ENCODE measurements at regions not wholly inside any gene's neighbourhood (a gene's known extent, or its start where the extent isn't known, plus 50 kb on each side); places are given as distances from the start of the nearest gene placed in this dataset.

DNA sequence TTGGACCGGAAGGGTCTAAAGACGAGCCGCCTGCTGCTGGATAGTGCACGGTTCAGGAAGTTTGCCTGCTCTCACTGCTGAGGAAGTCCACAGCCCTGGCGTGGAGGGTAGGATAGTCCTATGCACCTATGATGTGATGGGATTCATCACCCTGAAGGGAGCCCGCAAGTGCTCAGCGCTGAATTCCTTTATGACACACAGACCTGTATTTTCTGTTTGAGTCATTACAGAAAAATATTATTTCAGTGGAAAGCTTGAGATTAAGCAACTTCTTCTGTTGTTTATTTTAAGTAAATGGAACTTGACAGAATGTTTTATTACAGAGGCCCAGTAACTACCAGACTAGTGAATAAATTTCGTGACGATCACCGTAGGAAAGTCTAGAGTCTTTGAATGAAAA is 123.2 kb downstream of the TRIML1 start:
- H3K4me3 ChIP-seq (ENCODE audit: low read length): no peak overlapping the region
- TF ChIP-seq, protein P1, sequence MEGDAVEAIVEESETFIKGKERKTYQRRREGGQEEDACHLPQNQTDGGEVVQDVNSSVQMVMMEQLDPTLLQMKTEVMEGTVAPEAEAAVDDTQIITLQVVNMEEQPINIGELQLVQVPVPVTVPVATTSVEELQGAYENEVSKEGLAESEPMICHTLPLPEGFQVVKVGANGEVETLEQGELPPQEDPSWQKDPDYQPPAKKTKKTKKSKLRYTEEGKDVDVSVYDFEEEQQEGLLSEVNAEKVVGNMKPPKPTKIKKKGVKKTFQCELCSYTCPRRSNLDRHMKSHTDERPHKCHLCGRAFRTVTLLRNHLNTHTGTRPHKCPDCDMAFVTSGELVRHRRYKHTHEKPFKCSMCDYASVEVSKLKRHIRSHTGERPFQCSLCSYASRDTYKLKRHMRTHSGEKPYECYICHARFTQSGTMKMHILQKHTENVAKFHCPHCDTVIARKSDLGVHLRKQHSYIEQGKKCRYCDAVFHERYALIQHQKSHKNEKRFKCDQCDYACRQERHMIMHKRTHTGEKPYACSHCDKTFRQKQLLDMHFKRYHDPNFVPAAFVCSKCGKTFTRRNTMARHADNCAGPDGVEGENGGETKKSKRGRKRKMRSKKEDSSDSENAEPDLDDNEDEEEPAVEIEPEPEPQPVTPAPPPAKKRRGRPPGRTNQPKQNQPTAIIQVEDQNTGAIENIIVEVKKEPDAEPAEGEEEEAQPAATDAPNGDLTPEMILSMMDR (conservative IDR thresholded peaks at IDR 0.05; ENCODE audit: low read length): no peak

DNA sequence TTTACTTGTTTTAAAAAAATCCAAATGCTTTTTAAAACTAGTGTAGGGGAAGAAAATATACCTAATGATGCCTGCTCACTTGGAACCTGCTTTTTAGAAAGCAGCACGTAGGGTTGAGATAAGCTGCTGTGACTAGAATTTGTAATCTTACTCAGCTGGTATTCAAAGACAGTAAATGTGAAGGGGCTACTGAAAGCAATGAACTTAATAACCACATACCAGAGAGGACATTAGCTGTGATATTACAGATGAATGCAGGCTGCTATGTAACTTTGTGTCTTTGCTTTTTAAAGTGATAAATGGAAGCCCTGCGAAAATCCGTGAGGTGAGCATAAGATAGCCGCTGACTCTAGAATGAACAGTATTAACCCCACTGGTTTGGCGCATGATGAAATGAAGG is 124.1 kb downstream of the TRIML1 start:
- DNase-seq (ENCODE audit: low read depth): no peak

More for the DNA sequence above, 123.2 kb downstream of the TRIML1 start:
- no peak for DNase-seq (ENCODE audit: low read depth)

DNA sequence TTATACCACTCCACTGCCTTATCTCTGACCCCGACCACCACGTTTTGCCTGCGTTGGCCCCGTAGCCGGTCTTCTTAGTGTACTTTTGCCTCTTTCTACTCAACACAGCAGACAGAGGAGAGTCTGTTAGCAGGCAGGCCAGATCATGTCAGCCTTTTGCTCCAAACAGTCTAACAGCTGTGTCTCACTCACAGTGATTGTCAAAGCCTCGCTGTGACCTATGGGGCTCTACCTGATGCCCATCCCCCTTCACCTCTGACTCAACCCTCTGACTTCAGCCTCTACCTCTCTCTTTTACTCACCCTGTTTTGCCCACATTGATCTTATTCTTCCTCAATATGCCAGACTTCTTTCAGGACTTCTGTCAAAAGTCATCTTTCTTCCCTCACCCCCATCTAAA is 127.1 kb downstream of the TRIML1 start:
- TF ChIP-seq, protein P1 (conservative IDR thresholded peaks at IDR 0.05; ENCODE audit: low read length): no peak
- no peak overlapping the region for H3K4me3 ChIP-seq (ENCODE audit: low read length)
- no peak for DNase-seq (ENCODE audit: low read depth)

More for the DNA sequence above, 124.1 kb downstream of the TRIML1 start:
- H3K4me3 ChIP-seq (ENCODE audit: low read length): no peak overlapping the region
- TF ChIP-seq, protein P1 (conservative IDR thresholded peaks at IDR 0.05; ENCODE audit: low read length): no peak

DNA sequence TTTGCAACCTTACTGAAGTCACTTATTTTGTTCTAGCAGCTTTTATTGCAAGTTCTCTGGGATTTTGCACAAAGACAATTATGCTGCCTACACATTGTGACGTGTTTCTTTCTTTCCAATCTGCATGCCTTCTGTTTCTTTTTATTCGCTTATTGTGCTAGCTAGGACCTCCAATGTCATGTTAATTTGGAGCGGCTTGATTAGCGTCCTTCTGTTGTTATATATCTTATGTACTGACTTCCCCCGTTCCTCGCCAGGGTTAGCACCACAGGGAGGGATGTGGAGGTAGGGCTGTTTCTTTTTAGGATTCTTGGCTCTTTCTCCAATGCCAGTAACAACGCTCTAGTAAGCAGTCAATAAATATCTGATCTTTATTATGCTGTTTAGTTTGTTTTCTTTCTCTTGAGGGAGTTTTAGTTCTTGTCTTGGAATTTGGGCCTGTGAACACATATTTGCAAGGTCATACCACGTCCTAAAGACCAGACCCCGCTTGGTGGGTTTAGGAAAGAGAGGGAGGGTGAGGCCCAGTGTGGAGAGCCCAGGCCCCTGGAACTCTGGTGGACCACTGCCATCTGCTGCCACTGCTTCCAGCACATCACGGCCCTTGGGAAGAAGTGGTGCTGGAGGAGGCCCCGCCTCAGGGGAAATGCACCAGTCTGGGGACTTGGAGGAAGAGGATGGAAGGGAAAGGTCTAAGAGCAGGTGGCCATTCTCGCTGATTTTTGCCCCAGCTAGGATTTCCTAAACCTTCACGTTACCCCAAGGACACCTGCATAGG is 129.1 kb downstream of the TRIML1 start:
- TF ChIP-seq, protein P1 (conservative IDR thresholded peaks at IDR 0.05; ENCODE audit: low read length): no peak

DNA sequence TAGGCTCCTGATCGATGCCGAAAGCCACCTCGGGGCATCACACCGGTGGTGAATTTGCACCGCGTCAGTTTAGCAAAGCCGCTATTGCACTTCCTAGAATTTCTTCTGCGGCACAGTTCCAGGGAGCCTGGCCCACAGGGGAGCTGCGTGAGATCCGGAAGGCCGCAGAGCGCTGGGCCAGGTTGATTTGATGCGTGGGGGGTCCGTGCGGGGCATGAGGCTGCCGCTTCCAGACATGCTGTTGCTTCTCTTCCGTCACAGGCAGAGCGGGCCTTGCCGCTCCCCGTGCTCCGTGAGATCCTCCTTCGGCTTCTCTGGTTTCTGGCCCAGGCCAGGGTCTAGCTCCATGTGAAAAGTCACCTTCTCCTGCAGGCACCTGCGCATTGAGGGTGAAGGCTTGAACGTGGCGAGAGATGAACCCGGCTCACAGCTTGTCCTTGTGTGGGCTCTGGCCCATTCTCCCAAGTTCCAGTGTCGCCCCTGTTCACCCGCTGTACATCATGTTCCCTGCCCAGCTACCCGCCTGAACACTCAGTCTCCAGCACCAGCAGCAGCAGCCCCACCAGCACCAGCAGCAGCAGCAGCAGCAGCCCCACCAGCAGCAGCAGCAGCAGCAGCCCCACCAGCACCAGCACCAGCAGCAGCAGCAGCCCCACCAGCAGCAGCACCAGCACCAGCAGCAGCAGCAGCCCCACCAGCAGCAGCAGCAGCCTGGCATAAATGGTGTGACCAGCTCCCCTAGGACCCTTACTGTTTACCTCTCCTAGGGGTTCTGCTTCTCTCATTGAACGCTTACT is 131.2 kb downstream of the TRIML1 start:
- no peak overlapping the region for H3K4me3 ChIP-seq (ENCODE audit: low read length)
- TF ChIP-seq, protein P1 (conservative IDR thresholded peaks at IDR 0.05; ENCODE audit: low read length): no peak
- DNase-seq (ENCODE audit: low read depth): no peak

More for the DNA sequence above, 129.1 kb downstream of the TRIML1 start:
- H3K4me3 ChIP-seq (ENCODE audit: low read length): no peak overlapping the region
- DNase-seq (ENCODE audit: low read depth): no peak

DNA sequence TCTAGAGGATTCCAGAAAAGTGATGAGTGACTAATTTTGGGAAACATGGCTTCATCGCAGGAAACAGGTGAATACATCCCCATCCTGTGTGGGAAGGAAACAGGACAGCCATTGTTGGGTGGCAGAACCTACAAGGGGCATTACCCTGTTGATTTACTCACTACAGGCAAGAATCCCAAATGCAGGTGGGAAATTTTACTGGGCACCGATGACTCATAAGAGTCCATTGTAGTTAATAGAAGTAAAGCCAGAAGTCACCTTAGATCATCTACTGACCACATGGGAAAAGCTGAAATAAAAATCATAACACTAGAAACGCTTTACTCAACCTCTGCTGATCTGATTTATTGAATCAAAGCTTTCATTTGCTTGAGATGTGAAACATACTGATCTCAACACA is 136.4 kb downstream of the TRIML1 start:
- TF ChIP-seq, protein P1 (conservative IDR thresholded peaks at IDR 0.05; ENCODE audit: low read length): no peak
- no peak overlapping the region for H3K4me3 ChIP-seq (ENCODE audit: low read length)
- no peak for DNase-seq (ENCODE audit: low read depth)

Data from AG10803 (cell line).